CD14-positive monocyte (primary cell): ENCODE measurements at regions not wholly inside any gene's neighbourhood (a gene's known extent, or its start where the extent isn't known, plus 50 kb on each side); places are given as distances from the start of the nearest gene placed in this dataset.

ENCODE experiments used
- DNase-seq, 3 donors: peaks; one replicate each; pipeline ENCODE4 v3.0.0-alpha.2; 2011 to 2022
- H2AFZ ChIP-seq: 2 replicates; pipeline ENCODE4 v1.6.0; 2012; ENCODE audit warnings: mild to moderate bottlenecking, low read depth, low read length, inconsistent platforms; ENCODE audit not compliant: insufficient read depth, poor library complexity, severe bottlenecking
- H3K27ac ChIP-seq, 2 donors: 1 replicate in 1 of 2; 2 replicates in 1 of 2; pipeline ENCODE4 v1.5.1; 2012 to 2013; ENCODE audit warnings: low read length in 2 of 2, control low read depth in 1 of 2, inconsistent platforms in 1 of 2, low read depth in 1 of 2, mild to moderate bottlenecking in 1 of 2
- H3K27me3 ChIP-seq, 2 donors: one replicate each; pipeline versions ENCODE4 v1.6.0 to v1.6.1; 2011 to 2013; ENCODE audit warnings: low read length in 2 of 2; ENCODE audit not compliant: control insufficient read depth in 2 of 2, insufficient read depth in 2 of 2
- H3K36me3 ChIP-seq, 2 donors: replicated peaks in 1 of 2; 1 replicate in 1 of 2; 2 replicates in 1 of 2; pipeline versions ENCODE4 v1.5.1 to v1.6.1; 2012 to 2013; ENCODE audit warnings: low read length in 2 of 2, control low read depth in 1 of 2, inconsistent platforms in 1 of 2, mild to moderate bottlenecking in 1 of 2; ENCODE audit not compliant: insufficient read depth in 2 of 2, control insufficient read depth in 1 of 2
- H3K4me1 ChIP-seq, 2 donors: 1 replicate in 1 of 2; 2 replicates in 1 of 2; pipeline versions ENCODE4 v1.5.1 to v1.6.1; 2012 to 2013; ENCODE audit warnings: low read length in 2 of 2, control low read depth in 1 of 2, inconsistent platforms in 1 of 2, mild to moderate bottlenecking in 1 of 2, moderate library complexity in 1 of 2; ENCODE audit not compliant: insufficient read depth in 2 of 2, control insufficient read depth in 1 of 2
- H3K4me2 ChIP-seq: replicated peaks from 2 replicates; pipeline ENCODE3; 2012; ENCODE audit warnings: low read length, moderate library complexity, mild to moderate bottlenecking; ENCODE audit not compliant: poor library complexity, severe bottlenecking; ENCODE audit errors: extremely low read depth
- H3K4me3 ChIP-seq, 3 experiments: fragments of 200-600 bp in 1 of 3; sonication (generic) in 1 of 3; replicated peaks in 1 of 3; 1 replicate in 2 of 3; 2 replicates in 1 of 3; pipeline ENCODE4 v1.5.1; 2011 to 2013; ENCODE audit warnings: low read length in 3 of 3, mild to moderate bottlenecking in 3 of 3, control low read depth in 2 of 3, low read depth in 2 of 3, inconsistent platforms in 1 of 3, moderate library complexity in 1 of 3
- H3K79me2 ChIP-seq: 2 replicates; pipeline ENCODE4 v1.6.0; 2012; ENCODE audit warnings: mild to moderate bottlenecking, control low read depth, inconsistent platforms, low read length, moderate library complexity; ENCODE audit not compliant: insufficient read depth
- H3K9ac ChIP-seq: 2 replicates; pipeline ENCODE4 v1.6.0; 2017; ENCODE audit warnings: low read length, mild to moderate bottlenecking; ENCODE audit not compliant: insufficient read depth, poor library complexity, severe bottlenecking
- H3K9me3 ChIP-seq, 2 donors: replicated peaks in 1 of 2; 1 replicate in 1 of 2; 2 replicates in 1 of 2; pipeline versions ENCODE4 v1.5.1 to v1.6.1; 2012 to 2013; ENCODE audit warnings: low read length in 2 of 2, control low read depth in 1 of 2; ENCODE audit not compliant: control insufficient read depth in 1 of 2, insufficient read depth in 1 of 2
- H4K20me1 ChIP-seq: 2 replicates; pipeline ENCODE4 v1.6.0; 2012; ENCODE audit warnings: mild to moderate bottlenecking, low read length, control low read depth, moderate library complexity; ENCODE audit not compliant: insufficient read depth
- H3K27ac Mint-ChIP-seq, 7 donors: one replicate each; pipeline ENCODE4 v1.8.0; 2020; ENCODE audit warnings: mild to moderate bottlenecking in 7 of 7, mixed read lengths in 7 of 7, moderate library complexity in 6 of 7, inconsistent platforms in 2 of 7
- H3K27me3 Mint-ChIP-seq, 3 donors: one replicate each; pipeline ENCODE4 v1.8.0; 2021 to 2022; ENCODE audit warnings: low read depth in 3 of 3, mild to moderate bottlenecking in 3 of 3, mixed read lengths in 3 of 3, moderate library complexity in 3 of 3, inconsistent platforms in 1 of 3
- H3K36me3 Mint-ChIP-seq, 2 donors: one replicate each; pipeline ENCODE4 v1.8.0; 2020; ENCODE audit warnings: mixed read lengths in 2 of 2, inconsistent platforms in 1 of 2, mild to moderate bottlenecking in 1 of 2
- H3K4me1 Mint-ChIP-seq: one replicate; pipeline ENCODE4 v1.8.0; 2020; ENCODE audit warnings: mild to moderate bottlenecking, mixed read lengths
- H3K4me3 Mint-ChIP-seq, 2 donors: one replicate each; pipeline ENCODE4 v1.8.0; 2020; ENCODE audit warnings: mild to moderate bottlenecking in 2 of 2, mixed read lengths in 2 of 2, moderate library complexity in 1 of 2
- H3K9me3 Mint-ChIP-seq, 7 donors: one replicate each; pipeline ENCODE4 v1.8.0; 2020 to 2022; ENCODE audit warnings: mixed read lengths in 7 of 7, mild to moderate bottlenecking in 6 of 7, moderate library complexity in 6 of 7, inconsistent platforms in 2 of 7
- CTCF ChIP-seq: fragments of 200-600 bp; IDR thresholded peaks from one replicate; pipeline ENCODE4 v1.8.0; 2022; ENCODE audit warnings: antibody characterized with exemption, mild to moderate bottlenecking
- WGBS: methylation state at CpG from one replicate; pipeline ENCODE4 v1.1.5; 2013; ENCODE audit warnings: missing lambda C conversion rate; ENCODE audit not compliant: insufficient coverage; 5-methylcytosine and 5-hydroxymethylcytosine counted together
- intact Hi-C, 2 donors: fragments of 100-400 bp; cut with micrococcal nuclease; formaldehyde crosslinking; loops; one replicate each; pipeline versions ENCODE4 v1.15.0 to v1.15.1; 2023

- Histone ChIP-seq H2AFZ (no peak overlapping the region), H3K79me2 (no peaks in the 10 kb centered on the region), H3K4me2 (no peak overlapping the region), H3K27ac (no peak overlapping the region), H4K20me1 (no peaks in the 10 kb centered on the region), H3K9me3 (no peaks in the 10 kb centered on the region), H3K9ac (no peak overlapping the region), H3K4me3 (no peak overlapping the region), H3K4me1 (no peaks in the 10 kb centered on the region), H3K27me3 (no peaks in the 10 kb centered on the region), H3K36me3 (no peaks in the 10 kb centered on the region)
- no peak overlapping the region for H3K27ac Mint-ChIP-seq
- H3K4me3 Mint-ChIP-seq = no peak overlapping the region
- no peak for DNase-seq
- H3K4me1 Mint-ChIP-seq = no peaks in the 10 kb centered on the region
- intact Hi-C loops = no loop called here
- no peak for TF ChIP-seq CTCF
- peaks cover 0 to 5% (median 2%) of the 10 kb centered on the region in 3 donors for H3K27me3 Mint-ChIP-seq
- H3K36me3 Mint-ChIP-seq = no peaks in the 10 kb centered on the region
- peaks cover 0 to 9% (median 3%) of the 10 kb centered on the region in 7 donors for H3K9me3 Mint-ChIP-seq
Observed at GRCh38 chr10:4227586-4227985, 442.6 kb upstream of the KLF6 start.

- H3K36me3 Mint-ChIP-seq = no peaks in the 10 kb centered on the region
- 86% methylated on average over 2 of the region's 4 CpGs for WGBS
- DNase-seq = no peak
- no peaks in the 10 kb centered on the region for H3K4me1 ChIP-seq
- H3K9me3 ChIP-seq = no peaks in the 10 kb centered on the region
- no peak overlapping the region for H2AFZ ChIP-seq
- no peak for TF ChIP-seq CTCF
- no peak overlapping the region for H3K27ac Mint-ChIP-seq
- no peaks in the 10 kb centered on the region for H3K79me2 ChIP-seq
- H3K4me3 Mint-ChIP-seq = no peak overlapping the region
- peaks cover 0 to 5% (median 2%) of the 10 kb centered on the region in 3 donors for H3K27me3 Mint-ChIP-seq
- no peaks in the 10 kb centered on the region for H3K27me3 ChIP-seq
- H3K4me2 ChIP-seq = no peak overlapping the region
- intact Hi-C loops = no loop called here
- no peak overlapping the region for H3K9ac ChIP-seq
- no peaks in the 10 kb centered on the region for H4K20me1 ChIP-seq
- no peaks in the 10 kb centered on the region for H3K36me3 ChIP-seq
- no peaks in the 10 kb centered on the region for H3K4me1 Mint-ChIP-seq
- H3K4me3 ChIP-seq = no peak overlapping the region
- H3K9me3 Mint-ChIP-seq = peaks cover 0 to 6% (median 3%) of the 10 kb centered on the region in 7 donors
- H3K27ac ChIP-seq = no peak overlapping the region
Observed at GRCh38 chr10:4226941-4227540, 442.0 kb upstream of the KLF6 start.
